ENCODE measurements at regions not wholly inside any gene's neighbourhood (a gene's known extent, or its start where the extent isn't known, plus 50 kb on each side); places are given as distances from the start of the nearest gene placed in this dataset.

- TF ChIP-seq, protein P1, sequence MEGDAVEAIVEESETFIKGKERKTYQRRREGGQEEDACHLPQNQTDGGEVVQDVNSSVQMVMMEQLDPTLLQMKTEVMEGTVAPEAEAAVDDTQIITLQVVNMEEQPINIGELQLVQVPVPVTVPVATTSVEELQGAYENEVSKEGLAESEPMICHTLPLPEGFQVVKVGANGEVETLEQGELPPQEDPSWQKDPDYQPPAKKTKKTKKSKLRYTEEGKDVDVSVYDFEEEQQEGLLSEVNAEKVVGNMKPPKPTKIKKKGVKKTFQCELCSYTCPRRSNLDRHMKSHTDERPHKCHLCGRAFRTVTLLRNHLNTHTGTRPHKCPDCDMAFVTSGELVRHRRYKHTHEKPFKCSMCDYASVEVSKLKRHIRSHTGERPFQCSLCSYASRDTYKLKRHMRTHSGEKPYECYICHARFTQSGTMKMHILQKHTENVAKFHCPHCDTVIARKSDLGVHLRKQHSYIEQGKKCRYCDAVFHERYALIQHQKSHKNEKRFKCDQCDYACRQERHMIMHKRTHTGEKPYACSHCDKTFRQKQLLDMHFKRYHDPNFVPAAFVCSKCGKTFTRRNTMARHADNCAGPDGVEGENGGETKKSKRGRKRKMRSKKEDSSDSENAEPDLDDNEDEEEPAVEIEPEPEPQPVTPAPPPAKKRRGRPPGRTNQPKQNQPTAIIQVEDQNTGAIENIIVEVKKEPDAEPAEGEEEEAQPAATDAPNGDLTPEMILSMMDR (IDR thresholded peaks at IDR 0.05 in 4 of 5, conservative IDR thresholded peaks at IDR 0.05 in 1 of 5) = no peak
- TF ChIP-seq POLR2A (IDR thresholded peaks at IDR 0.05) = no peak
Measured at GRCh38 chr6:16811277-16811979, 50.2 kb upstream of the ATXN1 start.
